Naive thymus-derived CD4-positive, alpha-beta T cell (primary cell): ENCODE measurements at regions not wholly inside any gene's neighbourhood (a gene's known extent, or its start where the extent isn't known, plus 50 kb on each side); places are given as distances from the start of the nearest gene placed in this dataset.

Experiments used
- ATAC-seq: fragments of 150-1000 bp; cut with Tn5 transposase; 2 replicates; pipeline ENCODE4 v1.10.0; 2021; ENCODE audit warnings: mild to moderate bottlenecking, moderate library complexity
- CTCF ChIA-PET: fragments of 350-600 bp; sonication (Branson Sonifier 250); formaldehyde crosslinking; loops from one replicate; lab custom pipeline; 2021; ENCODE audit warnings: antibody characterized with exemption; lab: Charles Lee
- POLR2A ChIA-PET: fragments of 350-600 bp; sonication (Branson Sonifier 250); formaldehyde crosslinking; loops from one replicate; lab custom pipeline; 2021; ENCODE audit warnings: antibody characterized with exemption, inconsistent platforms; lab: Charles Lee
- DNase-seq, 9 donors: peaks; one replicate each; pipeline versions ENCODE4 v3.0.0 to v3.0.0-alpha.2; 2020 to 2022; ENCODE audit warnings: mixed read lengths in 1 of 9
- H3K27ac ChIP-seq: one replicate; pipeline ENCODE4 v1.7.0; 2013; ENCODE audit warnings: mild to moderate bottlenecking, low read depth, low read length, moderate library complexity
- H3K27me3 ChIP-seq, 2 donors: one replicate each; pipeline ENCODE4 v1.7.0; 2013; ENCODE audit warnings: low read length in 2 of 2, mild to moderate bottlenecking in 2 of 2, moderate library complexity in 2 of 2; ENCODE audit not compliant: control insufficient read depth in 2 of 2, insufficient read depth in 2 of 2
- H3K36me3 ChIP-seq, 3 experiments: 1 replicate in 2 of 3; 2 replicates in 1 of 3; pipeline ENCODE4 v1.7.0; 2013; ENCODE audit warnings: low read length in 3 of 3, mild to moderate bottlenecking in 3 of 3, moderate library complexity in 1 of 3; ENCODE audit not compliant: insufficient read depth in 3 of 3, control insufficient read depth in 2 of 3
- H3K4me1 ChIP-seq, 2 donors: one replicate each; pipeline ENCODE4 v1.7.0; 2013; ENCODE audit warnings: low read length in 2 of 2, mild to moderate bottlenecking in 2 of 2, moderate library complexity in 1 of 2; ENCODE audit not compliant: control insufficient read depth in 2 of 2, insufficient read depth in 2 of 2
- H3K4me3 ChIP-seq: 2 replicates; pipeline ENCODE4 v1.7.0; 2013; ENCODE audit warnings: mild to moderate bottlenecking, low read length
- H3K9me3 ChIP-seq, 3 experiments: 1 replicate in 2 of 3; 2 replicates in 1 of 3; pipeline ENCODE4 v1.7.0; 2013; ENCODE audit warnings: low read length in 3 of 3; ENCODE audit not compliant: control insufficient read depth in 2 of 3
- H3K27ac Mint-ChIP-seq, 9 donors: one replicate each; pipeline ENCODE4 v1.8.0; 2020 to 2022; ENCODE audit warnings: mixed read lengths in 9 of 9, mild to moderate bottlenecking in 8 of 9, moderate library complexity in 5 of 9, inconsistent platforms in 2 of 9
- H3K27me3 Mint-ChIP-seq, 5 donors: one replicate each; pipeline ENCODE4 v1.8.0; 2021 to 2022; ENCODE audit warnings: mixed read lengths in 5 of 5, mild to moderate bottlenecking in 1 of 5
- H3K36me3 Mint-ChIP-seq, 5 donors: one replicate each; pipeline ENCODE4 v1.8.0; 2020 to 2022; ENCODE audit warnings: mixed read lengths in 5 of 5, mild to moderate bottlenecking in 3 of 5, inconsistent platforms in 1 of 5
- H3K4me1 Mint-ChIP-seq, 7 donors: one replicate each; pipeline ENCODE4 v1.8.0; 2020 to 2022; ENCODE audit warnings: mixed read lengths in 7 of 7, mild to moderate bottlenecking in 3 of 7, inconsistent platforms in 1 of 7
- H3K4me3 Mint-ChIP-seq, 10 donors: one replicate each; pipeline ENCODE4 v1.8.0; 2020 to 2022; ENCODE audit warnings: mild to moderate bottlenecking in 10 of 10, mixed read lengths in 10 of 10, moderate library complexity in 6 of 10, inconsistent platforms in 2 of 10
- H3K9me3 Mint-ChIP-seq, 11 donors: one replicate each; pipeline ENCODE4 v1.8.0; 2020 to 2022; ENCODE audit warnings: mixed read lengths in 11 of 11, mild to moderate bottlenecking in 4 of 11, inconsistent platforms in 1 of 11, moderate library complexity in 1 of 11
- intact Hi-C, 2 donors: fragments of 100-400 bp; cut with micrococcal nuclease; formaldehyde crosslinking; loops; one replicate each; pipeline ENCODE4 v1.15.1; 2023

- POLR2A ChIA-PET = no interaction called here
- no peaks in the 10 kb centered on the region for H3K36me3 Mint-ChIP-seq
- Histone ChIP-seq H3K27me3 (no peaks in the 10 kb centered on the region), H3K27ac (no peak overlapping the region), H3K9me3 (no peaks in the 10 kb centered on the region), H3K36me3 (no peaks in the 10 kb centered on the region), H3K4me1 (no peaks in the 10 kb centered on the region), H3K4me3 (no peak overlapping the region)
- H3K27me3 Mint-ChIP-seq = peaks cover 0 to 7% (median 6%) of the 10 kb centered on the region in 5 donors
- H3K4me1 Mint-ChIP-seq = peaks cover 0 to 2% (median 0%) of the 10 kb centered on the region in 7 donors
- peaks cover 0 to 9% (median 0%) of the 10 kb centered on the region in 11 donors for H3K9me3 Mint-ChIP-seq
- ATAC-seq (no peak), DNase-seq (no peak)
- CTCF ChIA-PET = no interaction called here
- H3K4me3 Mint-ChIP-seq = no peak overlapping the region
- intact Hi-C loops = no loop called here
- H3K27ac Mint-ChIP-seq = no peak overlapping the region
These were observed 326.1 kb upstream of the TSHZ3 start for GRCh38 chr19:31675193-31675913.

GRCh38 chr19:31676271-31677004, 327.2 kb upstream of the TSHZ3 start:
- ATAC-seq = no peak
- CTCF ChIA-PET = no interaction called here

GRCh38 chr19:31678421-31678820, 329.2 kb upstream of the TSHZ3 start:
- no peaks in the 10 kb centered on the region for H3K9me3 ChIP-seq
- H3K4me3 ChIP-seq = no peak overlapping the region
- Mint-ChIP-seq H3K4me1 (peaks cover 0 to 1% (median 0%) of the 10 kb centered on the region in 7 donors), H3K4me3 (no peak overlapping the region), H3K36me3 (no peaks in the 10 kb centered on the region), H3K27ac (no peak overlapping the region), H3K9me3 (peaks cover 0 to 8% (median 0%) of the 10 kb centered on the region in 11 donors), H3K27me3 (peaks cover 0 to 5% (median 2%) of the 10 kb centered on the region in 5 donors)
- H3K27ac ChIP-seq = no peak overlapping the region
- no peaks in the 10 kb centered on the region for H3K4me1 ChIP-seq
- H3K36me3 ChIP-seq = no peaks in the 10 kb centered on the region
- no peak for DNase-seq
- H3K27me3 ChIP-seq = no peaks in the 10 kb centered on the region
- ChIA-PET POLR2A (no interaction called here), CTCF (no interaction called here)
- no peak for ATAC-seq
- intact Hi-C loops = no loop called here

More at GRCh38 chr19:31676271-31677004, 327.2 kb upstream of the TSHZ3 start:
- Histone ChIP-seq H3K4me1 (no peaks in the 10 kb centered on the region), H3K36me3 (no peaks in the 10 kb centered on the region), H3K27me3 (no peaks in the 10 kb centered on the region), H3K27ac (no peak overlapping the region), H3K9me3 (no peaks in the 10 kb centered on the region), H3K4me3 (no peak overlapping the region)
- Mint-ChIP-seq H3K27me3 (peaks cover 0 to 6% (median 2%) of the 10 kb centered on the region in 5 donors), H3K27ac (no peak overlapping the region), H3K9me3 (peaks cover 0 to 9% (median 0%) of the 10 kb centered on the region in 11 donors), H3K4me1 (peaks cover 0 to 2% (median 0%) of the 10 kb centered on the region in 7 donors), H3K4me3 (no peak overlapping the region), H3K36me3 (no peaks in the 10 kb centered on the region)
- intact Hi-C loops = no loop called here
- POLR2A ChIA-PET = no interaction called here
- no peak for DNase-seq

GRCh38 chr19:31681121-31681520, 331.9 kb upstream of the TSHZ3 start:
- H3K4me3 Mint-ChIP-seq = no peak overlapping the region
- ATAC-seq = no peak
- ChIA-PET POLR2A (interaction anchor here (0.6 kb wide), 1 partner anchor 426 kb away, joined by 6 read pairs; no protein-coding TSS in a partner anchor), CTCF (interaction anchor here (0.6 kb wide), 1 partner anchor 36 kb away, joined by 3 read pairs; no protein-coding TSS in a partner anchor)
- H3K4me1 Mint-ChIP-seq = peaks cover 0 to 1% (median 0%) of the 10 kb centered on the region in 7 donors
- Histone ChIP-seq H3K4me1 (no peaks in the 10 kb centered on the region), H3K9me3 (no peaks in the 10 kb centered on the region), H3K36me3 (no peaks in the 10 kb centered on the region), H3K4me3 (no peak overlapping the region), H3K27ac (no peak overlapping the region), H3K27me3 (no peaks in the 10 kb centered on the region)
- H3K9me3 Mint-ChIP-seq = peaks cover 0 to 15% (median 3%) of the 10 kb centered on the region in 11 donors
- H3K27ac Mint-ChIP-seq = no peak overlapping the region
- DNase-seq = no peak
- peaks cover 0 to 12% (median 2%) of the 10 kb centered on the region in 5 donors for H3K27me3 Mint-ChIP-seq
- intact Hi-C loops = no loop called here
- peaks cover 0 to 4% (median 0%) of the 10 kb centered on the region in 5 donors for H3K36me3 Mint-ChIP-seq

- no peak overlapping the region for H3K27ac ChIP-seq
- Mint-ChIP-seq H3K9me3 (peaks cover 0 to 16% (median 4%) of the 10 kb centered on the region in 11 donors), H3K4me1 (peaks cover 0 to 2% (median 0%) of the 10 kb centered on the region in 7 donors), H3K4me3 (no peak overlapping the region), H3K27ac (no peak overlapping the region), H3K36me3 (no peaks in the 10 kb centered on the region), H3K27me3 (peaks cover 0 to 24% (median 0%) of the 10 kb centered on the region in 5 donors)
- no peaks in the 10 kb centered on the region for H3K36me3 ChIP-seq
- DNase-seq (no peak), ATAC-seq (no peak)
- CTCF ChIA-PET = no interaction called here
- peaks cover 0 to 4% (median 0%) of the 10 kb centered on the region in 3 experiments for H3K9me3 ChIP-seq
- intact Hi-C loops = no loop called here
- no peaks in the 10 kb centered on the region for H3K27me3 ChIP-seq
- H3K4me3 ChIP-seq = no peak overlapping the region
- POLR2A ChIA-PET = no interaction called here
- H3K4me1 ChIP-seq = no peaks in the 10 kb centered on the region
These were observed 344.1 kb upstream of the TSHZ3 start for GRCh38 chr19:31693131-31693932.

- Histone ChIP-seq H3K4me1 (no peaks in the 10 kb centered on the region), H3K27me3 (no peaks in the 10 kb centered on the region), H3K36me3 (no peaks in the 10 kb centered on the region), H3K27ac (no peak overlapping the region), H3K4me3 (no peak overlapping the region), H3K9me3 (peaks cover 0 to 4% (median 0%) of the 10 kb centered on the region in 3 experiments)
- H3K36me3 Mint-ChIP-seq = no peaks in the 10 kb centered on the region
- ATAC-seq (no peak), DNase-seq (no peak)
- peaks cover 0 to 16% (median 4%) of the 10 kb centered on the region in 11 donors for H3K9me3 Mint-ChIP-seq
- CTCF ChIA-PET = no interaction called here
- H3K4me1 Mint-ChIP-seq = peaks cover 0 to 2% (median 0%) of the 10 kb centered on the region in 7 donors
- POLR2A ChIA-PET = no interaction called here
- H3K27ac Mint-ChIP-seq = no peak overlapping the region
- H3K27me3 Mint-ChIP-seq = peaks cover 0 to 26% (median 0%) of the 10 kb centered on the region in 5 donors
- intact Hi-C loops = no loop called here
- H3K4me3 Mint-ChIP-seq = no peak overlapping the region
These were observed 344.7 kb upstream of the TSHZ3 start for GRCh38 chr19:31693933-31694269.
